Body of pancreas (tissue), 4 donors: ENCODE measurements at regions not wholly inside any gene's neighbourhood (a gene's known extent, or its start where the extent isn't known, plus 50 kb on each side); places are given as distances from the start of the nearest gene placed in this dataset.

Experiments used
- POLR2A ChIP-seq, 3 donors: fragments of 450-650 bp; IDR thresholded peaks; one replicate each; pipeline ENCODE4 v1.6.1; 2016; ENCODE audit warnings: antibody characterized with exemption in 3 of 3, mild to moderate bottlenecking in 2 of 3
- TF ChIP-seq, protein P1 (sequence below), 7 experiments: fragments of 450-650 bp in 4 of 7; fragments of 200-600 bp in 3 of 7; sonication (generic) in 3 of 7; IDR thresholded peaks; one replicate each; pipeline ENCODE4 v1.5.1; 2016 to 2019; ENCODE audit warnings: antibody characterized with exemption in 7 of 7

DNA sequence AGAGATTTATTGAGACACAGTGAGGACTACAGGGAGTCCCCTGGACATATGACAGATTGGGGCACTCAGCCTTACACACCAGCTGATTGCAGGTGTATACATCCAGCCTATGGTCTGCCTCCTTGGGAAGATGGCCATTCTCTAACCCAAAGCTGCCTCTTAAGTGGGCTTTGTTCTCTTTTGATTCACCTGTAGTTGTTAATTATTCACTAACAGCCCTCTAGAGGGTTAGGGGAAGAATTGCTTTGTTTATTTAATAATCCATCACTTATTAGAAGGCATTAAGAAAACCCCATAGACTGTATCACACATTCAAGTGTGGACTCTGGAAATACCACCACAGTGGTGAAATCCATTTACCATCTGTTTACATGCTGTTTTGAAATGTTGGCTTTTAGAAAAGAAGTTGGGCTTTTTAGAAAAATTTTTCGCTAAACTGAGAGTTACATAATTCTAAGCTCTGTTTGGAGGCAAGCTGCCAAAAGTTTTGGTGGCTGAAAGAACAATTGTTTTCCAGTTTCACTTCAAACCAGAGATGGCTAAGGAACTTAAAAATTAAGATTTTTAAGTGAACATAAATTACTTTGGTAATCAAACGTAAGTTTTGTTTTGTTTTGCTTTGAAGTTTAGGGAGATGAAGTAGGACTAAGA is 379.1 kb downstream of the ADRA2A start:
- TF ChIP-seq, protein P1, sequence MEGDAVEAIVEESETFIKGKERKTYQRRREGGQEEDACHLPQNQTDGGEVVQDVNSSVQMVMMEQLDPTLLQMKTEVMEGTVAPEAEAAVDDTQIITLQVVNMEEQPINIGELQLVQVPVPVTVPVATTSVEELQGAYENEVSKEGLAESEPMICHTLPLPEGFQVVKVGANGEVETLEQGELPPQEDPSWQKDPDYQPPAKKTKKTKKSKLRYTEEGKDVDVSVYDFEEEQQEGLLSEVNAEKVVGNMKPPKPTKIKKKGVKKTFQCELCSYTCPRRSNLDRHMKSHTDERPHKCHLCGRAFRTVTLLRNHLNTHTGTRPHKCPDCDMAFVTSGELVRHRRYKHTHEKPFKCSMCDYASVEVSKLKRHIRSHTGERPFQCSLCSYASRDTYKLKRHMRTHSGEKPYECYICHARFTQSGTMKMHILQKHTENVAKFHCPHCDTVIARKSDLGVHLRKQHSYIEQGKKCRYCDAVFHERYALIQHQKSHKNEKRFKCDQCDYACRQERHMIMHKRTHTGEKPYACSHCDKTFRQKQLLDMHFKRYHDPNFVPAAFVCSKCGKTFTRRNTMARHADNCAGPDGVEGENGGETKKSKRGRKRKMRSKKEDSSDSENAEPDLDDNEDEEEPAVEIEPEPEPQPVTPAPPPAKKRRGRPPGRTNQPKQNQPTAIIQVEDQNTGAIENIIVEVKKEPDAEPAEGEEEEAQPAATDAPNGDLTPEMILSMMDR (IDR thresholded peaks at IDR 0.05) = peak in 1 of 7 experiments; percentile 6
- no peak for TF ChIP-seq POLR2A (IDR thresholded peaks at IDR 0.05)
